Stimulated activated effector memory CD8-positive, alpha-beta T cell treated with anti-CD3 and anti-CD28 coated beads, Interleukin-12 subunit alpha, Interleukin-12 subunit beta, amount 100 ng/mL, for 72 hours (primary cell): ENCODE measurements at regions not wholly inside any gene's neighbourhood (a gene's known extent, or its start where the extent isn't known, plus 50 kb on each side); places are given as distances from the start of the nearest gene placed in this dataset.
A peak's percentile ranks its signal among the peaks of the same experiment; 100 is the strongest.
"Not testable (repeated sequence)": the region's sequence is repeated elsewhere in the genome, so short reads cannot be mapped to it uniquely, and the experiment has no call there.

Experiments
- ATAC-seq: fragments of 150-1000 bp; cut with Tn5 transposase; 2 replicates; pipeline ENCODE4 v1.10.0; 2021
- DNase-seq, 2 donors: peaks; one replicate each; pipeline ENCODE4 v3.0.0; 2021 to 2022; ENCODE audit warnings: low spot score in 2 of 2
- H3K27ac Mint-ChIP-seq: one replicate; pipeline ENCODE4 v1.8.0; 2022; ENCODE audit warnings: mild to moderate bottlenecking, mixed read lengths
- H3K36me3 Mint-ChIP-seq: one replicate; pipeline ENCODE4 v1.8.0; 2022; ENCODE audit warnings: mild to moderate bottlenecking, mixed read lengths
- H3K4me1 Mint-ChIP-seq: one replicate; pipeline ENCODE4 v1.8.0; 2022; ENCODE audit warnings: mixed read lengths
- H3K4me3 Mint-ChIP-seq: one replicate; pipeline ENCODE4 v1.8.0; 2022; ENCODE audit warnings: mild to moderate bottlenecking, mixed read lengths
- H3K9me3 Mint-ChIP-seq: one replicate; pipeline ENCODE4 v1.8.0; 2022; ENCODE audit warnings: mixed read lengths

DNA sequence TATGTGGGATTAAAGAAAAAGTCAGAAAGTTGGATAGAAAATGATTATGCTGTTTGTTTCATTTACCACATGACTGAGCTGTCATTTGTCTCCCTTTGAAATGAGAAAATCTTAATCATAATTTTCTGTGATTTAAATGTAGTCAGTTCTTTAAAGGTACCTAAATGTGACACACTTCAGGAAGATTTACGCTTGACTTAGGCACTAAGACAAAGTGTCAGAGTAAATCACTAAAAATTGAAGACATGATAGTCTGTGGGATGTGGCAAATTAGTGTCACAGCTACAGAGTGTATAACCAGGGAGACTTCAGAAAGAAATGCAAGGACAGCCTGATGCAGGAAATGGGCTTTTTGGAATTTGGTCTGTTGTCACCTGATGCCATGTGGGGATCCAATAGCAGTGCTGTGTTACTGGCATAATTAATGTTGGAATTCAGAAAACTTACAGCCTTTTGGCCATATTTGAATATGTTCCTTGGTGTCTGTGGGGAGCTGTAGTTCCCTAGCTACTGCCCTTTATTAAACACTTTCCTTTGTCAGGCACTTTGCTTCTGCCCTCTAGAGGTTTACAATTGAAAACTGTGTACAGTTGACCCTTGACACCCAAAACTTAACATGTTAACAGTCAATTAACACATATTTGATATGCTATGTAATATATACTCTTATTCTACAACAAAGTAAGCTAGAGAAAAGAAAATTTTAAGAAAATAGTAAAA is 493.8 kb downstream of the UTRN start:
- ATAC-seq: no peak
- Mint-ChIP-seq H3K4me3 (no peak overlapping the region), H3K9me3 (no peaks in the 10 kb centered on the region), H3K36me3 (peaks cover 36% of the 10 kb centered on the region), H3K4me1 (peaks cover 35% of the 10 kb centered on the region), H3K27ac (no peak overlapping the region)
- DNase-seq: no peak

DNA sequence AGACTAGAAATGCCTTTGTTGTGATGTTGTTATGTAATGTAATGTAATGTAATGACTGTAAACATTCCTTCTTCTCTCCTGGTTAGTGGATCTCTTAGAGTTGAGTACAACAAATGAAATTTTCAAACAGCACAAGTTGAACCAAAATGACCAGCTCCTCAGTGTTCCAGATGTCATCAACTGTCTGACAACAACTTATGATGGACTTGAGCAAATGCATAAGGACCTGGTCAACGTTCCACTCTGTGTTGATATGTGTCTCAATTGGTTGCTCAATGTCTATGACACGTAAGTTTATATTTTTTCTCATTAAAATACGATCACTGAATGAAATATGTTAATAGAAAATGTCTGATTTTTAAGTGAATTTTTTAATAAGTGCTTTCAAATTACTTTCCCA is 496.7 kb downstream of the UTRN start:
- DNase-seq (no peak), ATAC-seq (no peak)
- Mint-ChIP-seq H3K27ac (peak overlapping the region; percentile 37), H3K9me3 (no peaks in the 10 kb centered on the region), H3K4me3 (no peak overlapping the region), H3K36me3 (peaks cover 12% of the 10 kb centered on the region), H3K4me1 (peaks cover 32% of the 10 kb centered on the region)

DNA sequence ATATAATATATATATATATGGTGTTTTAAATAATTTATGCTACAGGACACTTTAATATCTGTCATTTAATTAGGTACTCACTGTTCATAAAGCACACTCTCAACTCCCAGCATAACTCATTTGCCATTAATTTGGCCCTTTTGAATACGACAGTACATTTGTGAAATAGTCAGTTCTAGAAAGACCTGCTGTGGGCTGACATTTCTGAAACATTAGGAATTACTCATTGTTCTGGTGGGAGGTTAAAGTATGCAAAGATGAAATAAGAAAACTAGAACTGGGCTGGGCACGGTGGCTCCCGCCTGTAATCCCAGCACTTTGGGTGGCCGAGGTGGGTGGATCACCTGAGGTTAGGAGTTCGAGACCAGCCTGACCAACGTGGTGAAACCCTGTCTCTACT is 497.5 kb downstream of the UTRN start:
- H3K27ac Mint-ChIP-seq: no peak overlapping the region
- no peak overlapping the region for H3K4me3 Mint-ChIP-seq
- H3K36me3 Mint-ChIP-seq: peaks cover 10% of the 10 kb centered on the region
- H3K4me1 Mint-ChIP-seq: peaks cover 26% of the 10 kb centered on the region
- no peak for DNase-seq
- ATAC-seq: peak; percentile 95
- no peaks in the 10 kb centered on the region for H3K9me3 Mint-ChIP-seq

DNA sequence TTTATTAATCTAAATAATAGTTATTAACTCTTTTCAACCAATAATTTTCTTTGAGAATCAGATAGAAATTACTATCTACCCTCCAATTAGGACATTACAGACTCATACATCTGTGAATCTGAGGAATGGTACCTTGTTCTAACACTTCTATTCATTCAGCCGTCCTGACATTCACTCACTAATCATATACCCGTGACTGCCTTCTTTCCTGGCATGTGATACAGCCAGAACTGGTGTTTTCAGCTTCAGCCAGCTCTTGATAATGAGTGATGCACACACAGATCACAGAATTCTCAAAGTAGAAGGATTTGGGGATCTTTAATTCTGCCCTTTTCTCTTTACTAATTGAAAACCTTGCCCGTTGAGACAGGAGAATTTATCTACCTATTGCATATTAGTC is 499.9 kb downstream of the UTRN start:
- H3K36me3 Mint-ChIP-seq: peaks cover 18% of the 10 kb centered on the region
- peaks cover 17% of the 10 kb centered on the region for H3K4me1 Mint-ChIP-seq
- ATAC-seq (no peak), DNase-seq (no peak)
- no peak overlapping the region for H3K27ac Mint-ChIP-seq
- no peaks in the 10 kb centered on the region for H3K9me3 Mint-ChIP-seq
- no peak overlapping the region for H3K4me3 Mint-ChIP-seq

DNA sequence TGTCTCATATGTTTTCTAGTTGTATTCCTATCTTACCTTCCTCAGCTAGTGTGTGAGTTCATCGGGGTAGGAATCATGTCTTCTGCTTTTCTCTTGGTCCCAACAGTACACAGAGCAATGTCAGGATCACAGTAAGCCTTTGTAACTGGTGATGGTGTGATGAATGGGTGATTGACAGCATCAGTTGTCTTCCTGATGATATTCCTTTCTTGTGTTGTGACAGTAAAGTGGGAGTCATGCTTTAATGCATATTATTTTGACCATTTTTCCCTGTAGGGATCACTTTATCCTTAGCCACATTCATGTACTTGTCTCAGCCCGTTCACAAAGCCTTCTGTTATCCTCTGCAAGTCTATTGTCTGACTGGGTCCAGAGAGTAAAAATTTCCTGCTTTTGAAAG is 501.7 kb downstream of the UTRN start:
- ATAC-seq (no peak), DNase-seq (no peak)
- peaks cover 6% of the 10 kb centered on the region for H3K4me1 Mint-ChIP-seq
- H3K27ac Mint-ChIP-seq: peak overlapping the region; percentile 36
- peaks cover 22% of the 10 kb centered on the region for H3K36me3 Mint-ChIP-seq
- no peak overlapping the region for H3K4me3 Mint-ChIP-seq
- H3K9me3 Mint-ChIP-seq: no peaks in the 10 kb centered on the region

DNA sequence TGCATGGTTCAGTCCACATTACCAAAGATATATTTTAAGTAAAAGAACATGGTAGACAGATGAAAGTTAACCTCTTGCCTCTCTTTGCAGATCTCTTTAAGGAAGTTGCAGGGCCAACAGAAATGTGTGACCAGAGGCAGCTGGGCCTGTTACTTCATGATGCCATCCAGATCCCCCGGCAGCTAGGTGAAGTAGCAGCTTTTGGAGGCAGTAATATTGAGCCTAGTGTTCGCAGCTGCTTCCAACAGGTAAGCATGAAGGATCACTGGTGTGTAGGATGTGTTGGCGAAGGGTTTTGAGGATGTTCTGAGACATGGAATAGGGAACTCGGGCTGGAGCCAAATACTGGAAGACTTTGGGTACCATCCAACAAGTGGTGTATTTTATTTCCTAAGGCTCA is 508.6 kb downstream of the UTRN start:
- H3K9me3 Mint-ChIP-seq: no peaks in the 10 kb centered on the region
- H3K27ac Mint-ChIP-seq: no peak overlapping the region
- H3K4me1 Mint-ChIP-seq: no peaks in the 10 kb centered on the region
- H3K36me3 Mint-ChIP-seq: peaks cover 68% of the 10 kb centered on the region
- no peak overlapping the region for H3K4me3 Mint-ChIP-seq
- ATAC-seq (no peak), DNase-seq (no peak)

DNA sequence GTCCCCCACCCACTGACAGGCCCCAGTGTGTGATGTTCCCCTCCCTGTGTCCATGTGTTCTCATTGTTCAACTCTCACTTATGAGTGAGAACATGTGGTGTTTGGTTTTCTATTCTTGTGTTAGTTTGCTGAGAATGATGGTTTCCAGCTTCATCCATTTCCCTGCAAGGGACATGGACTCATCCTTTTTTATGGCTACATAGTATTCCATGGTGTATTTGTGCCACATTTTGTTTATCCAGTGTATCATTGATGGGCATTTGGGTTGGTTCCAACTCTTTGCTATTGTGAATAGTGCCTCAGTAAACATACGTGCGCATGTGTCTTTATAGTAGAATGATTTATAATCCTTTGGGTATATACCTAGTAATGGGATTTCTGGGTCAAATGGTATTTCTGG is 509.9 kb downstream of the UTRN start:
- peaks cover 64% of the 10 kb centered on the region for H3K36me3 Mint-ChIP-seq
- not testable (repeated sequence) for DNase-seq, H3K9me3 Mint-ChIP-seq, H3K27ac Mint-ChIP-seq, H3K4me3 Mint-ChIP-seq, H3K4me1 Mint-ChIP-seq, ATAC-seq

DNA sequence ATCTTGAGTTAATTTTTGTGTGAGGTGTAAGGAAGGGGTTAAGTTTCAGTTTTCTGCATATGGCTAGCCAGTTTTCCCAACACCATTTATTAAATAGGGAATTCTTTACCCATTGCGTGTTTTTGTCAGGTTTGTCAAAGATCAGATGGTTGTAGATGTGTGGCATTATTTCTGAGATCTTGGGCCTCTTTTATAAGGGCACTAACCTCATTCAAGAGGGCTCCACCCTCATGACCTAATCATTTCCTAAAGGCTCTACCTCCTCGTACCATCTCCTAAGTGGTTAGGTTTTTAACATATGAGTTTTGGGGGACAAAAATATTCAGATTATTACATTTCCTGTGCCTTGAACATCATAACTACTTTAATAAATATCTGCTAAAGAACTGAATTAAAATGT is 510.9 kb downstream of the UTRN start:
- no peaks in the 10 kb centered on the region for H3K9me3 Mint-ChIP-seq
- DNase-seq (no peak), ATAC-seq (no peak)
- no peak overlapping the region for H3K4me3 Mint-ChIP-seq
- peaks cover 55% of the 10 kb centered on the region for H3K36me3 Mint-ChIP-seq
- H3K4me1 Mint-ChIP-seq: no peaks in the 10 kb centered on the region
- no peak overlapping the region for H3K27ac Mint-ChIP-seq

DNA sequence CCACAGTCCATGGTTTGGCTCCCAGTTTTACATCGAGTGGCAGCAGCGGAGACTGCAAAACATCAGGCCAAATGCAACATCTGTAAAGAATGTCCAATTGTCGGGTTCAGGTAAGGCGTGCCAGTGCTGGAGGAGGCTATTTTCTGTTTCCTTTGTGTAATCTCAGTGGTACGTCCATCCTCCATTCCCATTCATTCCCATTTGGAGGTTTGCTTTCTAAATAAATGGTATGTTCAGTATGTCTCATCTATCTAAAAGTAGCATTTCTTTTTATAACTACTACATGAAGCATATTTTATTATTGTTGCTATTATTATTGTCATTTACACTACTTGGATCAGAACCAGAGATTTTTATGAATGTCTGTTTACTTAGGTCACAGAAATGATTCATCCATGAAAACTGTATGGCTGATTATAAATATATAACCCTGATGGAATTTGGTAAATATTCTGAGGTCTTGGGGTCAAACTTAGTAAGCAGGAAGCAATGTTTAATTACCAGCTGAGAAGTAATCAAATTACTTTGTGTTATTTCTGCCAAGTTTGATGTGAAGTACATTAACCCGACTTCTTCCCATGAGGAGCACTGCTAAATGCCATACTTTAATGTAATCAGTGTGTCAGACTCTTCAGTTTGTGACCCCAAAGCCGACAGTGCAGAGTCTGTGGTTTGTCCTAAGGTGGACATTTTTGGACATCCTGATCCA is 512.9 kb downstream of the UTRN start:
- H3K36me3 Mint-ChIP-seq: peaks cover 60% of the 10 kb centered on the region
- no peaks in the 10 kb centered on the region for H3K4me1 Mint-ChIP-seq
- no peak overlapping the region for H3K27ac Mint-ChIP-seq
- H3K9me3 Mint-ChIP-seq: no peaks in the 10 kb centered on the region
- DNase-seq (no peak), ATAC-seq (no peak)
- H3K4me3 Mint-ChIP-seq: no peak overlapping the region

DNA sequence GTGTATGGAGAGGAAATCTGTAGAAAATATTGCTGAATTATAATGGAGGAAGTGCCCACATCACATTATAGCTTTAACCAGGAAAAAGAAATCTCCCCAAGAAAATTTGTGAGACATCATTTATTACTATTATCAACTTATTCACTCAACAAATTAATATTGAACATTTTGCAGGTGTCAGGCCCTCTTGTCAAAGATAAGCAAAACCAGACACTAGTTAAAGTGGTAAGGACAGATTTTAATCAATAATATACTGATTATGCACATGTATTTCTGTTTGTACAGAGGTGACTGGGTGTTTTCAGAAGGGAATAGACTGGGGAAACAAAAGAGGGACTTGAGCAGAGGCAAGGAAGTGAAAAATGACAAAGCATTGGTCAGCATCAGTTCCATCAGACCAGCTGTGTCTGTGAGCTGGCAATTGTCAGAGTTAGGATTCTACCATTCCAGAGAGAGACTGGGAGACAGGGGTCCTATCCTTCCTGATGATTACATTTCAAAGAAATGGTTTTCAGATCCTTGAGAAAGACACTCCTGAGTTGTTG is 519.2 kb downstream of the UTRN start:
- Mint-ChIP-seq H3K27ac (no peak overlapping the region), H3K36me3 (peaks cover 25% of the 10 kb centered on the region), H3K4me1 (peaks cover 14% of the 10 kb centered on the region), H3K4me3 (no peak overlapping the region), H3K9me3 (no peaks in the 10 kb centered on the region)
- DNase-seq (no peak), ATAC-seq (no peak)

DNA sequence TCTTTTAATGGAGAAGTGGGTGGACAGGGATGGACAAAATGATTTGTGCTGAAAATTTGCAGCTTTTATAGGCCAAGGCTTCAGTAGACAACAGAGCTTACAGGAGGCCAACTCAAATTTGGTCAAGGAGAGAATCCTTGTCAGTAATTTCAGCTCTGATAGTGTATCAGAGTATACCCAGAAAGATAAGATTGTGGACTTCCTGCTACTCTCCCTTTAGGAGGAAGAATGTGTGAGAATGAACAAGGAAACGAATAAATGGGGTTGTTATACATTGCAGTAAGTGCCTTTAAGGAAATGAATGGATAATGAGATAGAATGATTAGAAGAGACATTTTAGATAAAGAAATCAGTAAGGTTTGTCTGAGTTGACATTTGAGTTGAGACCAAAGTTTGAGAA is 519.9 kb downstream of the UTRN start:
- no peak overlapping the region for H3K4me3 Mint-ChIP-seq
- H3K27ac Mint-ChIP-seq: no peak overlapping the region
- no peak for ATAC-seq
- DNase-seq: no peak
- H3K4me1 Mint-ChIP-seq: peaks cover 17% of the 10 kb centered on the region
- no peaks in the 10 kb centered on the region for H3K9me3 Mint-ChIP-seq
- peaks cover 31% of the 10 kb centered on the region for H3K36me3 Mint-ChIP-seq

DNA sequence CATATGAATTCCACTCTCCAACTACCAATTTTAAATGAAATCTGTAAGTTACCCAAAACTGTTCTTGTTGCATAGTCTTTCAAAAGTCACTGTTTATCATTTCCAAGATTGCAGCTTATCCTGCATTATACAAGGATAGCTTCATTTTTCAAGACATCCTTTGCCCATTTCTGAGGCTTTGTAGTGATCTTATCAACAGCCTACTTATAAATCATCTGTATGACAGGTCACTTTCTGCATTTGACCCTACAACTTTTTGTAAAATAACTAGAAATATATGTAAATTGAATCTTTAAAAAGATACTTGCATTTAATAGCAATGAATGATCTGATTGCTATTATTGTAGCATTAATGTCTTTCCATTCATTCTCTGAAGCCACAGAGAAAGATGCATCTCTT is 521.1 kb downstream of the UTRN start:
- Mint-ChIP-seq H3K27ac (no peak overlapping the region), H3K4me1 (peaks cover 17% of the 10 kb centered on the region), H3K9me3 (no peaks in the 10 kb centered on the region), H3K4me3 (no peak overlapping the region), H3K36me3 (peaks cover 31% of the 10 kb centered on the region)
- ATAC-seq (no peak), DNase-seq (no peak)

DNA sequence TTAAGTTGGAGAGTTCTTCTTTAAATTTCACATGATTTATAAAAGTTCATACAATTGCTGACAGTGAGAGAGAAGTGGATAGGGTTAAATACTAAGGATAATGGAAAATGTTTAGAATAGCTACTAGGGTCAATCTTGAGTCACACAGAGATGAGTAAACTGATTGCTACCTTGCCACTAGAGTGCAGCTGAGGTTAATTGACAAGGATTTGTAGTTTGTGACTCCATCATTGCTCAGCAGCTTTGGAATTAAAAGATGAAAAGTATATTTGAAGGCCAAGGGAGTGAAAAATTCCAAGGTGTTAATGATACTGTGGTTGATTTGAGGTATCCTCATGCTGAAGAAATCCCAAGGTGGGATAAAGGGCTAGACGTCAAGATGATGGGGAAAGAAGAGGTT is 524.0 kb downstream of the UTRN start:
- peak; percentile 73 for ATAC-seq
- DNase-seq: no peak
- no peaks in the 10 kb centered on the region for H3K9me3 Mint-ChIP-seq
- H3K4me3 Mint-ChIP-seq: no peak overlapping the region
- H3K27ac Mint-ChIP-seq: peak overlapping the region; percentile 5
- peaks cover 25% of the 10 kb centered on the region for H3K36me3 Mint-ChIP-seq
- H3K4me1 Mint-ChIP-seq: peaks cover 17% of the 10 kb centered on the region

DNA sequence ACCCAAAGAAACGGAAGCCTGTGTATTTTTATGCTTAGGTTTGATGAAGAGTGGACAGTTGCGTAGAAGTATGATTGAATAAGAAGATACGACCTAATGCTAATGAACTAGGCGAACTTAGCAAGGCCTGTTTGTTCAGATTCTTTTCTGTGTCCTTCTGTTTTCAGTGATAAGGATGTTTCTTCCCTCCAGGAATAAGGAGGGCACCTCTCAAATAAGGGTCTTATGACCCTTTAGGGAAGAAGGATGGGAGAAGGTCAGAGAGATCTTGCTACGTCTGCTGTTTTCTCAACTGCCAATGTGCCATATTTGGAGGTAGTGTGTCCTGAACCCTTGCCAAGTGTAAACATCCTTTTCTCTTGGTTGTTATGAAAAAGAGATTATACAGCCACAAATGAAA is 524.8 kb downstream of the UTRN start:
- H3K4me1 Mint-ChIP-seq: peaks cover 16% of the 10 kb centered on the region
- no peak overlapping the region for H3K27ac Mint-ChIP-seq
- H3K4me3 Mint-ChIP-seq: no peak overlapping the region
- ATAC-seq: no peak
- H3K9me3 Mint-ChIP-seq: no peaks in the 10 kb centered on the region
- H3K36me3 Mint-ChIP-seq: peaks cover 24% of the 10 kb centered on the region
- DNase-seq: no peak

DNA sequence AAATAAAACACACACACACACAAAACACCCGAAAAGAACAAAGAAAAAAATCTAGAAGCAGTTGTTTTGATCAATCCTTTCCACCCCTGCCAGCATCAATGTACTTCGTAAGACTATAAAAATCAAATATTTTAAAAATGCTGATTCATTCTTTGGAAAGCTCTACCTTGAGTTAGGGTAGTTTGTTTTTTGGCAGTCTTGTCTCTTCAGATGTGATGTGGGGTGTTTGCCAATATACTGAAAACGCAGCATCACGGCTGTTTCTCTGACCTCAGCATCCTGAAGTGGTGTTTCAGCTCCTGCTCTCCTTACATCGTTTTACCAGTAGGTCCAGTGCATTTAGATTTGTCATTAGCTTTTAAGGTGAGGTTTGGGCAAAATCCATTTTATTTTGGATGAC is 526.0 kb downstream of the UTRN start:
- Mint-ChIP-seq H3K9me3 (no peaks in the 10 kb centered on the region), H3K4me1 (peaks cover 9% of the 10 kb centered on the region), H3K27ac (no peak overlapping the region), H3K4me3 (no peak overlapping the region), H3K36me3 (peaks cover 32% of the 10 kb centered on the region)
- DNase-seq: no peak
- ATAC-seq: no peak

DNA sequence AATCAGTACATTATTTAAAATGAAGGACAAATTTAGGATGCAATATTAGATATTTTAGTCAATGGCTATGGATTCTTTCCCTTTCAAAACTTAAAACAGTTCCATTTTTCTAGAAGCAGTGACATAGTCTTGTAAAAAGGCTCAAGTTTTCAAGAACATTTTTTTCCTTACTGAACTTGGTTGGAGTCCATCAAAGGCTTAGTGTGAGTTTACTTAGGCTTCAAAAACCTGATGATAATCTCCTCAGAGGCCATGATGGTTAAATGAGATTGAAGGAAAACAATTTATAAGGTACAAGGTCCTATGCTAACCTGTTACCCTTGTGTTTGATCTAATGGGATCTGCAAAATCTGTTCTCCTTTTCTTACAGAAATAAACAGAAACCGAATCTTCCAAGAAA is 531.8 kb downstream of the UTRN start:
- no peak for DNase-seq
- H3K9me3 Mint-ChIP-seq: no peaks in the 10 kb centered on the region
- peaks cover 18% of the 10 kb centered on the region for H3K4me1 Mint-ChIP-seq
- ATAC-seq: no peak
- peaks cover 33% of the 10 kb centered on the region for H3K36me3 Mint-ChIP-seq
- H3K27ac Mint-ChIP-seq: no peak overlapping the region
- H3K4me3 Mint-ChIP-seq: no peak overlapping the region
